GM23248 (cell line): ENCODE measurements at regions not wholly inside any gene's neighbourhood (a gene's known extent, or its start where the extent isn't known, plus 50 kb on each side); places are given as distances from the start of the nearest gene placed in this dataset.

Experiments
- DNase-seq: peaks from one replicate; pipeline ENCODE4 v3.0.0-alpha.2; 2015
- H2AFZ ChIP-seq: fragments of 200-600 bp; sonication (generic); 2 replicates; pipeline ENCODE4 v1.6.1; 2016; ENCODE audit warnings: antibody characterized with exemption
- H3F3A ChIP-seq: fragments of 200-600 bp; sonication (generic); 2 replicates; pipeline ENCODE4 v1.6.1; 2016; ENCODE audit warnings: mild to moderate bottlenecking, antibody characterized with exemption, mixed run types; ENCODE audit not compliant: insufficient read depth
- H3K27ac ChIP-seq: fragments of 200-600 bp; sonication (generic); 2 replicates; pipeline ENCODE4 v1.5.1; 2016; ENCODE audit warnings: mild to moderate bottlenecking
- H3K27me3 ChIP-seq: fragments of 200-600 bp; sonication (generic); replicated peaks from 2 replicates; pipeline ENCODE4 v1.6.1; 2016; ENCODE audit warnings: mild to moderate bottlenecking; ENCODE audit not compliant: insufficient read depth
- H3K36me3 ChIP-seq: fragments of 200-600 bp; sonication (generic); 2 replicates; pipeline ENCODE4 v1.6.1; 2016; ENCODE audit warnings: low read depth, mild to moderate bottlenecking
- H3K4me1 ChIP-seq: fragments of 200-600 bp; sonication (generic); 2 replicates; pipeline ENCODE4 v1.6.1; 2016; ENCODE audit warnings: mild to moderate bottlenecking; ENCODE audit not compliant: insufficient read depth
- H3K4me2 ChIP-seq: fragments of 200-600 bp; sonication (generic); one replicate; pipeline ENCODE4 v1.6.1; 2016; ENCODE audit warnings: mild to moderate bottlenecking; ENCODE audit not compliant: unreplicated experiment
- H3K4me3 ChIP-seq: fragments of 200-600 bp; sonication (generic); 2 replicates; pipeline ENCODE4 v1.5.1; 2016; ENCODE audit warnings: mild to moderate bottlenecking
- H3K79me2 ChIP-seq: fragments of 200-600 bp; sonication (generic); 2 replicates; pipeline ENCODE4 v1.6.1; 2016; ENCODE audit warnings: mild to moderate bottlenecking; ENCODE audit not compliant: insufficient read depth
- H3K9ac ChIP-seq: fragments of 200-600 bp; sonication (generic); 2 replicates; pipeline ENCODE4 v1.6.1; 2016; ENCODE audit warnings: mild to moderate bottlenecking
- H3K9me2 ChIP-seq: fragments of 200-600 bp; sonication (generic); 2 replicates; pipeline ENCODE4 v1.6.1; 2016; ENCODE audit warnings: mixed run types, mild to moderate bottlenecking, moderate library complexity; ENCODE audit not compliant: insufficient read depth
- H3K9me3 ChIP-seq: fragments of 200-600 bp; sonication (generic); one replicate; pipeline ENCODE4 v1.6.1; 2017; ENCODE audit warnings: low read depth
- H4K20me1 ChIP-seq: fragments of 200-600 bp; sonication (generic); 2 replicates; pipeline ENCODE4 v1.6.0; 2016; ENCODE audit not compliant: insufficient read depth
- EZH2 ChIP-seq: fragments of 200-600 bp; sonication (generic); IDR thresholded peaks from 2 replicates; pipeline ENCODE4 v1.6.1; 2018; ENCODE audit warnings: antibody characterized with exemption, mild to moderate bottlenecking; ENCODE audit not compliant: insufficient read depth, poor library complexity, severe bottlenecking
- EZH2phosphoT487 ChIP-seq: fragments of 200-600 bp; sonication (generic); IDR thresholded peaks from 2 replicates; pipeline ENCODE4 v1.6.1; 2018; ENCODE audit warnings: antibody characterized with exemption, moderate library complexity, mild to moderate bottlenecking, low read depth; ENCODE audit not compliant: insufficient read depth
- WGBS, 2 experiments: methylation state at CpG; one replicate each; pipeline ENCODE4 v1.1.6; 2015 to 2017; ENCODE audit warnings: low lambda C conversion rate in 2 of 2, low coverage in 1 of 2; ENCODE audit errors: missing lambda C conversion rate in 2 of 2; 5-methylcytosine and 5-hydroxymethylcytosine counted together
- in situ Hi-C: fragments of 300-500 bp; cut with MboI; formaldehyde crosslinking; loops from 2 replicates; pipeline ENCODE4 v1.15.0; 2020

- Histone ChIP-seq H3K4me1 (peaks cover 34% of the 10 kb centered on the region), H3K4me2 (no peak overlapping the region), H3K9ac (no peak overlapping the region), H3K27me3 (no peaks in the 10 kb centered on the region), H3K27ac (no peak overlapping the region), H3K4me3 (no peak overlapping the region), H2AFZ (no peak overlapping the region), H3K9me3 (no peaks in the 10 kb centered on the region), H3K79me2 (no peaks in the 10 kb centered on the region), H3K36me3 (no peaks in the 10 kb centered on the region), H3F3A (peaks cover 12% of the 10 kb centered on the region; the same call in 1 of the 2 replicates), H3K9me2 (no peaks in the 10 kb centered on the region), H4K20me1 (no peaks in the 10 kb centered on the region)
- 64 to 70% methylated on average over 2 of the region's 2 CpGs for WGBS, 2 experiments
- TF ChIP-seq EZH2phosphoT487 (no peak), EZH2 (no peak)
- DNase-seq = peak; percentile 41
- in situ Hi-C loops = loop anchor here (25.0 kb wide), 1 partner anchor 376 kb away; no protein-coding TSS in a partner anchor
These were observed 76.6 kb upstream of the ITGA1 start for GRCh38 chr5:52710972-52711596.

- TF ChIP-seq EZH2 = no peak
- Histone ChIP-seq H2AFZ (no peak overlapping the region), H3K9me2 (no peaks in the 10 kb centered on the region), H3K4me1 (peaks cover 33% of the 10 kb centered on the region), H3K27me3 (no peaks in the 10 kb centered on the region), H3F3A (peaks cover 12% of the 10 kb centered on the region; the same call in 1 of the 2 replicates), H4K20me1 (no peaks in the 10 kb centered on the region), H3K79me2 (no peaks in the 10 kb centered on the region), H3K9me3 (no peaks in the 10 kb centered on the region), H3K27ac (no peak overlapping the region), H3K36me3 (no peaks in the 10 kb centered on the region), H3K4me2 (no peak overlapping the region), H3K9ac (no peak overlapping the region), H3K4me3 (no peak overlapping the region)
- WGBS, 2 experiments = 76 to 78% methylated on average over 2 of the region's 2 CpGs
- DNase-seq = no peak
- in situ Hi-C loops = loop anchor here (25.0 kb wide), 1 partner anchor 375 kb away; no protein-coding TSS in a partner anchor
These were observed 75.4 kb upstream of the ITGA1 start for GRCh38 chr5:52712354-52712753.

GRCh38 chr5:52725065-52725746, 62.5 kb upstream of the ITGA1 start:
- Histone ChIP-seq H3K36me3 (no peaks in the 10 kb centered on the region), H3K9me2 (no peaks in the 10 kb centered on the region), H2AFZ (0 out of 2 replicates have a peak overlapping the region, but pooled peaks have one; percentile 9), H3K27ac (no peak overlapping the region), H3K27me3 (no peaks in the 10 kb centered on the region), H3K4me3 (no peak overlapping the region), H4K20me1 (no peaks in the 10 kb centered on the region), H3K4me2 (no peak overlapping the region), H3K79me2 (no peaks in the 10 kb centered on the region), H3F3A (no peaks in the 10 kb centered on the region), H3K9me3 (no peaks in the 10 kb centered on the region), H3K4me1 (peaks cover 14% of the 10 kb centered on the region), H3K9ac (no peak overlapping the region)
- WGBS, 2 experiments = 48% methylated on average over 6 of the region's 6 CpGs
- in situ Hi-C loops = no loop called here
- DNase-seq = no peak
- no peak for TF ChIP-seq EZH2phosphoT487

GRCh38 chr5:52725808-52726207, 61.9 kb upstream of the ITGA1 start:
- peaks cover 14% of the 10 kb centered on the region for H3K4me1 ChIP-seq
- H3K27me3 ChIP-seq = no peaks in the 10 kb centered on the region
- DNase-seq = no peak
- no peaks in the 10 kb centered on the region for H3K79me2 ChIP-seq
- H3K4me2 ChIP-seq = no peak overlapping the region
- H3K4me3 ChIP-seq = no peak overlapping the region
- no peaks in the 10 kb centered on the region for H4K20me1 ChIP-seq
- no peak overlapping the region for H3K9ac ChIP-seq
- in situ Hi-C loops = no loop called here
- H3F3A ChIP-seq = no peaks in the 10 kb centered on the region
- TF ChIP-seq EZH2phosphoT487 = no peak
- no peak for TF ChIP-seq EZH2
- H2AFZ ChIP-seq = 0 out of 2 replicates have a peak overlapping the region, but pooled peaks have one; percentile 9
- WGBS, 2 experiments = 64 to 71% methylated on average over 3 of the region's 3 CpGs
- no peak overlapping the region for H3K27ac ChIP-seq
- no peaks in the 10 kb centered on the region for H3K9me3 ChIP-seq
- H3K9me2 ChIP-seq = no peaks in the 10 kb centered on the region
- no peaks in the 10 kb centered on the region for H3K36me3 ChIP-seq
